Keratinocyte (primary cell): ENCODE measurements at regions not wholly inside any gene's neighbourhood (a gene's known extent, or its start where the extent isn't known, plus 50 kb on each side); places are given as distances from the start of the nearest gene placed in this dataset.

Experiments
- CTCF ChIP-seq, 3 experiments: IDR thresholded peaks in 1 of 3; conservative IDR thresholded peaks in 1 of 3; optimal IDR thresholded peaks in 1 of 3; 2 replicates in 2 of 3; 3 replicates in 1 of 3; pipeline versions ENCODE3 to v1.5.1; 2011; ENCODE audit warnings: low read length in 3 of 3, mild to moderate bottlenecking in 3 of 3, moderate library complexity in 2 of 3, control low read depth in 1 of 3, inconsistent platforms in 1 of 3; ENCODE audit not compliant: insufficient read depth in 2 of 3; ENCODE audit errors: extremely low read depth in 1 of 3
- EZH2 ChIP-seq: IDR thresholded peaks from one replicate; pipeline ENCODE4 v1.6.1; 2012; ENCODE audit warnings: inconsistent platforms, mild to moderate bottlenecking, low read length, moderate library complexity

GRCh38 chr10:107425931-107426553, 261.5 kb upstream of the SORCS1 start:
- TF ChIP-seq CTCF (optimal IDR thresholded peaks at IDR 0.05 in 1 of 3, IDR thresholded peaks at IDR 0.05 in 1 of 3, conservative IDR thresholded peaks at IDR 0.05 in 1 of 3; ENCODE audit: extremely low read depth in 1 of 3, insufficient read depth in 2 of 3, low read length in 3 of 3) (no peak), EZH2 (no peak)
